ENCODE measurements at regions not wholly inside any gene's neighbourhood (a gene's known extent, or its start where the extent isn't known, plus 50 kb on each side); places are given as distances from the start of the nearest gene placed in this dataset.
A peak's percentile ranks its signal among the peaks of the same experiment; 100 is the strongest.

GRCh38 chr2:120958623-120959366 is 223.1 kb downstream of the GLI2 start:
- no peak for DNase-seq

- DNase-seq, result no peak
These were observed 223.8 kb downstream of the GLI2 start for GRCh38 chr2:120959426-120959825.

GRCh38 chr2:120960770-120961366 is 225.2 kb downstream of the GLI2 start:
- DNase-seq, result no peak

- DNase-seq, result no peak
These were observed 225.7 kb downstream of the GLI2 start for GRCh38 chr2:120961396-120961795.

GRCh38 chr2:120963997-120964705 is 228.5 kb downstream of the GLI2 start:
- DNase-seq, result peak; percentile 42

GRCh38 chr2:120964819-120965218 is 229.2 kb downstream of the GLI2 start:
- DNase-seq, result peak; percentile 40

GRCh38 chr2:120966510-120967254 is 231.0 kb downstream of the GLI2 start:
- DNase-seq, result no peak

GRCh38 chr2:120968307-120969015 is 232.8 kb downstream of the GLI2 start:
- no peak for DNase-seq

- no peak for DNase-seq
These were observed 234.1 kb downstream of the GLI2 start for GRCh38 chr2:120969613-120970355.

- no peak for DNase-seq
These were observed 236.2 kb downstream of the GLI2 start for GRCh38 chr2:120971866-120972265.

- no peak for DNase-seq
These were observed 236.6 kb downstream of the GLI2 start for GRCh38 chr2:120972286-120972685.

- no peak for DNase-seq
These were observed 237.5 kb downstream of the GLI2 start for GRCh38 chr2:120973196-120973595.

GRCh38 chr2:120974950-120975349 is 239.3 kb downstream of the GLI2 start:
- DNase-seq, result no peak

GRCh38 chr2:120976501-120977307 is 241.0 kb downstream of the GLI2 start:
- DNase-seq, result no peak

GRCh38 chr2:120977582-120978358 is 242.1 kb downstream of the GLI2 start:
- DNase-seq, result no peak

- peak; percentile 7 for DNase-seq
These were observed 242.8 kb downstream of the GLI2 start for GRCh38 chr2:120978359-120979050.

GRCh38 chr2:120979398-120979797 is 243.7 kb downstream of the GLI2 start:
- DNase-seq, result no peak

- DNase-seq, result no peak
These were observed 244.3 kb downstream of the GLI2 start for GRCh38 chr2:120979921-120980320.

- DNase-seq, result no peak
These were observed 245.8 kb downstream of the GLI2 start for GRCh38 chr2:120981443-120981842.

- no peak for DNase-seq
These were observed 246.9 kb downstream of the GLI2 start for GRCh38 chr2:120982598-120982997.
